Coronary artery (tissue), 2 donors: ENCODE measurements at regions not wholly inside any gene's neighbourhood (a gene's known extent, or its start where the extent isn't known, plus 50 kb on each side); places are given as distances from the start of the nearest gene placed in this dataset.

ENCODE experiments used
- DNase-seq: peaks from one replicate; pipeline ENCODE4 v3.0.0-alpha.2; 2017; ENCODE audit warnings: low spot score
- H3K27ac ChIP-seq, 2 donors: fragments of 200-600 bp; sonication (generic); one replicate each; pipeline ENCODE4 v1.5.1; 2016 to 2019
- H3K4me3 ChIP-seq: fragments of 200-600 bp; sonication (generic); 2 replicates; pipeline ENCODE4 v1.5.1; 2016; ENCODE audit warnings: mild to moderate bottlenecking, moderate library complexity
- TF ChIP-seq, protein P1 (sequence below): fragments of 200-600 bp; sonication (generic); IDR thresholded peaks from one replicate; pipeline ENCODE4 v1.5.1; 2019; ENCODE audit warnings: antibody characterized with exemption

DNA sequence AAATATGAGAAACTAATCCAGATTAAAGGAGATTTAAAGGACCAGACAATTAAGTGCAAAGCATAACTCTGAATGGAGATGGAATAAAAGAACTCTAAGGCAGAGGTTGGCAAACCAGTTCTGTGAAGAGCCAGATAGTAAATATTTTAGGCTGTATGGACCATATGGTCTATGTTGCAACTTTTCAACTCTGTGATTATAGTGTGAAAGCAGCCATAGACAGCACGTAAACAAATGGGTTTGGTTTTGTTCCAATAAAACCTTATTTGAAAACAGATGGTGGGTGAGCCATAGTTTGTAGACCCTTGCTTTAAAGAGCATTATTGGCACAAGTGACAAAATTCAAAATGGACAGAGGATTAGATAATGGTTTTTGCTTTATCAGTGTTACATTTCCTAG lies 884.1 kb downstream of the CCSER2 start:
- H3K27ac ChIP-seq, result no peak overlapping the region
- TF ChIP-seq, protein P1, sequence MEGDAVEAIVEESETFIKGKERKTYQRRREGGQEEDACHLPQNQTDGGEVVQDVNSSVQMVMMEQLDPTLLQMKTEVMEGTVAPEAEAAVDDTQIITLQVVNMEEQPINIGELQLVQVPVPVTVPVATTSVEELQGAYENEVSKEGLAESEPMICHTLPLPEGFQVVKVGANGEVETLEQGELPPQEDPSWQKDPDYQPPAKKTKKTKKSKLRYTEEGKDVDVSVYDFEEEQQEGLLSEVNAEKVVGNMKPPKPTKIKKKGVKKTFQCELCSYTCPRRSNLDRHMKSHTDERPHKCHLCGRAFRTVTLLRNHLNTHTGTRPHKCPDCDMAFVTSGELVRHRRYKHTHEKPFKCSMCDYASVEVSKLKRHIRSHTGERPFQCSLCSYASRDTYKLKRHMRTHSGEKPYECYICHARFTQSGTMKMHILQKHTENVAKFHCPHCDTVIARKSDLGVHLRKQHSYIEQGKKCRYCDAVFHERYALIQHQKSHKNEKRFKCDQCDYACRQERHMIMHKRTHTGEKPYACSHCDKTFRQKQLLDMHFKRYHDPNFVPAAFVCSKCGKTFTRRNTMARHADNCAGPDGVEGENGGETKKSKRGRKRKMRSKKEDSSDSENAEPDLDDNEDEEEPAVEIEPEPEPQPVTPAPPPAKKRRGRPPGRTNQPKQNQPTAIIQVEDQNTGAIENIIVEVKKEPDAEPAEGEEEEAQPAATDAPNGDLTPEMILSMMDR, result no peak
- DNase-seq, result no peak
- H3K4me3 ChIP-seq, result no peak overlapping the region

DNA sequence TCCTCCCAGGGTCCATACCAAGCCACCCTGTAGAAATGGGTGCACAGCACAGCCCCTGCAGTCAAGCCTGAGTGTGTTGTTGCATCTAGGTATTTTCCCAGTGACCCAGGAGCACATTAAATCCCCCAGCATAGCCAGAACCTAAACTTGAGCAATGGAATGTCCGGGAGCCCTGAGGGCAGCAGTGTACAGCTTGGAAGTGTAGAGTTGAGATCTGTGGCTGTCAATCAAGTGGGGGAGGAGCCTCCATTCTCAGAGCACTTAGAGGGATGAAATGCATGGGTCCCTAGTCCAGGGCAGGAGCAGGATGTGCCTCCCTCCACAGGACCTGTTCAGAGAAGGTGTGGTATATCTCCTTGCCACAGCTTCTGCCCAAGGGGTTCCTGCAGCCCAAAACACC lies 885.1 kb downstream of the CCSER2 start:
- no peak overlapping the region for H3K27ac ChIP-seq
- H3K4me3 ChIP-seq, result no peak overlapping the region
- TF ChIP-seq, protein P1, result no peak
- DNase-seq, result no peak

GRCh38 chr10:85222300-85222699 lies 893.9 kb downstream of the CCSER2 start:
- DNase-seq, result no peak
- TF ChIP-seq, protein P1, result no peak
- no peak overlapping the region for H3K4me3 ChIP-seq
- no peak overlapping the region for H3K27ac ChIP-seq

GRCh38 chr10:85224366-85224940 lies 896.1 kb downstream of the CCSER2 start:
- Histone ChIP-seq H3K4me3 (no peak overlapping the region), H3K27ac (no peak overlapping the region)
- DNase-seq, result no peak
- TF ChIP-seq, protein P1, result no peak

GRCh38 chr10:85225311-85225710 lies 896.9 kb downstream of the CCSER2 start:
- no peak for DNase-seq

DNA sequence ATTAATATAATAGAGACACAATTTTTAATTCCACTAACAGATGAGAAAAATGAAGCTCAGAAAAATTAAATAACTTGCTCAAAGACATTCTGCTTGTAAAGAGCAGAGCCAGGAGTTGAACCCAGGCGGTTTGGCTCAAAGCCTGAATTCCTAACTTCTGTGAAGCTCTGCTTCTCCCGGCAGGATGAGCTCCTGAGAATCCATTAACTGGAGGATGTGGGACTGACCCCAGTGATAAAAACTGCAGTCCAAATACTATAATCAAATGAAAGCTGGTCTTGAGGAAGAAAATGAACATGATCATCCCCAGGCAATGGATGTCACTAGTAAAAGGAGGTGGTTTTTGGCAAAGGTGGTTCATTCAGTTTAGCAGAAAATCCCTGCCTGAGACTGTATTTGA lies 898.2 kb downstream of the CCSER2 start:
- no peak overlapping the region for H3K27ac ChIP-seq
- no peak overlapping the region for H3K4me3 ChIP-seq
- TF ChIP-seq, protein P1, result no peak
- DNase-seq, result no peak

More at GRCh38 chr10:85225311-85225710, 896.9 kb downstream of the CCSER2 start:
- H3K4me3 ChIP-seq, result no peak overlapping the region
- TF ChIP-seq, protein P1, result no peak
- H3K27ac ChIP-seq, result no peak overlapping the region

DNA sequence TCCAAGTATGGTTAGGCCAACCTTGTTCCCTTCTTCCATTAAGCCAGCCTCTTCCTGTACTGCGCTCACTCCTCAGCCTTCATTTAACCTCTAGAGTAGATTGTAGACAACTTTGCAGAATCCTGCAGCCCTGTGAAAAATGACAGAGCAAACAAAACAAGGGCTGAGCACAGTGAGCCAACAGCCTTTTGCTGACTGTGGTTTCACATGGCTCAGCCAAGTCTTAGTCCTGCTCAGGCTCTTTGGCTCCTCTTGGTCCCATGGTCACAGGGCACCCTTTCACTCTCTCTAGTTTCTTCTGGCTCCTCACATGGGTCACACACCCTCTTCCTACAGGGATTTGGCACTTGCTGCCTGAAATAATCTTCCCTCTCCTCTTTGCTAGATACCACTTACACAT lies 900.3 kb downstream of the CCSER2 start:
- Histone ChIP-seq H3K27ac (no peak overlapping the region), H3K4me3 (no peak overlapping the region)
- no peak for DNase-seq
- TF ChIP-seq, protein P1, result no peak
